GM10248 (cell line): ENCODE measurements at regions not wholly inside any gene's neighbourhood (a gene's known extent, or its start where the extent isn't known, plus 50 kb on each side); places are given as distances from the start of the nearest gene placed in this dataset.
A peak's percentile ranks its signal among the peaks of the same experiment; 100 is the strongest.

Experiments used
- CTCF ChIA-PET: fragments of 300-600 bp; sonication (Branson Sonifier 250); formaldehyde crosslinking; extraction: SDS; loops from one replicate; lab custom pipeline; 2021; ENCODE audit warnings: antibody characterized with exemption; lab: Yijun Ruan, JAX
- POLR2A ChIA-PET: fragments of 350-650 bp; sonication (Branson Sonifier 250); formaldehyde crosslinking; extraction: SDS; loops from one replicate; lab custom pipeline; 2020; ENCODE audit warnings: antibody characterized with exemption; lab: Yijun Ruan, JAX
- DNase-seq: peaks from one replicate; pipeline ENCODE4 v3.0.0; 2012; ENCODE audit errors: extremely low spot score
- CTCF ChIP-seq: IDR thresholded peaks from 2 replicates; pipeline ENCODE4 v1.5.1; 2012; ENCODE audit warnings: mild to moderate bottlenecking, low read depth; ENCODE audit errors: extremely low read depth, missing control alignments, control extremely low read depth

GRCh38 chr5:50945139-50945538, 278.7 kb downstream of the PARP8 start:
- TF ChIP-seq CTCF, result no peak
- DNase-seq, result no peak
- CTCF ChIA-PET, result interaction anchor here (2.1 kb wide), 1 partner anchor 18 kb away, joined by 4 read pairs; no protein-coding TSS in a partner anchor
- POLR2A ChIA-PET, result no interaction called here

DNA sequence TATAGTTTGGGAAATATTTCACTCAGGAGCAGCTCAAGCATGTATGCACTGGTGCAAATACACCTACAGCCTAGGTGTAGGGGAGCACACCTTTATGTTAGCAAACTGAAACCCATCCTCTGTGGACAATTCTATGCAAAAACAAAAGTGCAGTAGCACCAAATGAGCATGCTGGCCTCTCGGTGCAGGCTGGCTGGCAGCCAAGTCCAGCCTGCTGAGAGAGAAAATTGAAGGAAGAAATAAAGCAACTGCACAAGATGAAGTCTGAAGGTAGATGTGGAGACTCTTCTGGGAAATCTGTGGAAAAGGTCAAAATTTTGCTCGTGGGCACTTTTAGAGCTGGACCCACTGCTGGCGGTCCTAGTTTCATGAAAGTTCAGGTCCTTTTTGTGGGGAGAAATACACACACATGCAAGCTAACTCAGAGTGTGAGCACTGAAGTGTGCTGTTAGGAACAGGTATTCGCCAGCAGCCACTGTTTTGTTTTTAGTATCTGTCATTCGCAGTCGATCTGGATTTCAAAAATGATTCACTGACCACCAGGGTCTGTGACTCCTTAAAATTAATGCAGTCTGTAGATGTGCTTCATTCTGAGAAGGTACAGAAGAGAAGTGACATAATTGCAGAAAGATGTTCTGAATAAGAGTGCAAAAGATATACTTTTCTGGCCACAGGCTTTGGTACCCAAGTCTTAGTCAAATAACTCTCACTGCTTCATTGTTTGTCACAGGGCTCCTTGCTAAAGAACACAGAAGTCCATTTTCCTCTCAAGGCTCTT, 281.7 kb downstream of the PARP8 start:
- ChIA-PET CTCF (interaction anchor here (1.5 to 1.7 kb wide), 2 partner anchors 9 to 11 kb away, joined by 4 to 5 read pairs; no protein-coding TSS in a partner anchor), POLR2A (no interaction called here)
- DNase-seq, result no peak
- no peak for TF ChIP-seq CTCF

DNA sequence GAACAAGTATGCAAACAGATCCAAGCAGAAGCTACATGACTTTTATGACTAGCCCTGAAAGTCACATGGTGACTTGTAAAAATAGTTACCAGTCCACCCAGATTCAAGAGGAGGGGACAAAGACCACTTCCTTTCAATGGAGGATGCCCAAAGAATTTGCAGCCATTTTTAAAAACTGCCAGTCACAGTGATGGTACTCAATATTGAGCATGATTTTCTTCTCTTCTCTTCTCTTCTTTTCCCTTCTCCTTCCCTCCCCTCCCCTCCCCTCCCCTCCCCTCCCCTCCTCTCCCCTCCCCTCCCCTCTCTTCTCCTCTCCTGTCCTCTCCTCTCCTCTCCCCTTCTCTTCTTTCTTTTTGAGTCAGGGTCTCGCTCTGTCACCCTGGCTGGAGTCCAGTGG, 286.9 kb downstream of the PARP8 start:
- CTCF ChIA-PET, result no interaction called here
- POLR2A ChIA-PET, result no interaction called here

DNA sequence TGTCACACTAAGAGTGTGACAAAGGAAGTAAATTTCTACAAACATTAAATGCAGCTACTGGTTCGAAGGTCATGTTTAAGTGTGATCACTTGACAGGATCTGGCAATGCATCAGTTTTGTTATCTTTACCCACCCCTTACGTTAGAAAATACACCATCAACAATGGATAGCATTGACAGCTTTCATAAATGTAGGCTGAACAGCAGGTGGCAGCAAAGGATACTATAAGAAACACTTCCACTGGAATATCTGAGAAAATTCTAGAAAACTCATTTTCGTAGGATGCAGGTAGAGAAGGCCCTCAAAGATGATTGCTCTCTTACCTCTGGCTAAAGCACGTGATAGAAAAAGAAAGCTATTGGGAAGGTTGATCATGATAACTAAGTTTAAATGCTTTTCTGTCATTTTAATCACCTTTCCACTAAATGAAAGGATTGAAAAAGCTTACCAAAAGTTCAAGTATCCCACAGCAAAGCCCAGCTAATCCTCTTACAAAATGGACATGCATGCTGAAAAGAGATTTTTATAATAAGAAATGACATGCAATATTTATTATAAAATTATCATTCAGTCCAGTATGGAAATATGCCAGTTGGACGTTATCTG, 292.5 kb downstream of the PARP8 start:
- ChIA-PET CTCF (interaction anchor here (0.8 to 3.2 kb wide), 18 partner anchors 9 to 1708 kb away, joined by 3 to 16 read pairs (median 4); no protein-coding TSS in a partner anchor), POLR2A (no interaction called here)
- peak; percentile 23 for DNase-seq
- peak; percentile 56 for TF ChIP-seq CTCF

More for the DNA sequence above, 286.9 kb downstream of the PARP8 start:
- DNase-seq, result no peak
- no peak for TF ChIP-seq CTCF

DNA sequence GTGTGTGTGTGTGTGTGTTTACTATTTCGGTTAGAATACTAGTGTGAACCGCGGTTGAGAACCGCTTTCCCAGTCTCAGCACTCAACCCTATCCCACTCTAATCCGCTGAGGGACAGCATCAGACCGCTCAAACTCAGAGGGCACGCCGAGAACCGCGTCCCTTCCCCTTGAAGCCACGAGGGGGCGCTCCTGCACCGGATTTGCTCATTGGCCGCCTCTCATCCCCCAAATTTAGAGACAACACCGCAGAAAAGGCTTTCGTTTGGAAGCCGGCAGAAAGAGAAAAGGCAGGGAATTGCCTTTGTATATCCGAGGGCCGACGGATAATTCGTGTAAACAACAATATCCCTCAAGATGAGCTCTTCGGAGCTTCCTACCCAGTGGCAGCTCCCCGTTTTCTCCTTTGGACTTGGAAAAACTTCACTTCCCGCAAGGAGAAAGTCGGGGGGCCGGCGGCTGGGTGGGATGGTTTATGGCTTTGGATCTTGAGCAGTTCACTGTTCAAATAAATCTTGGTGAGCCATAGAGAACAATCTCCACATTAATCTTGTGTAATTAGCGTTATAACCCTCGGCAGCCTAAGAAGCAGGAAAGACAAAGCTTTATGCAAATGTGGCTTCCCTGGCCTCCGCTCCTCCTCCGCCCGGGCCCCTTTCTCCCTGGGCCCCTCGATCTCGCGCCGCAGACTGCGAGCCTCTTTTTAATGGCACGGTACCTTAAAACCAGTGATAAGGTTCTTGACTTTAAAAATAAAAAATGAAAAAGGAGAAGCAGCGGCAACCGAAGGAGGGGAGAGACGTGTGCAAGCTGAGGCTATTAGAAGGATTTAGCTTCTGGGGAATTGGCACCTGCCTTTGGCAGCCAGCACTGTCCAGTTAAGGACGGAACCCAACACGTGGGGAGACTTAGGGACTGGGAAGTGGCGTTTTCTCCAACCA, 296.8 kb downstream of the PARP8 start:
- peak; percentile 98 for TF ChIP-seq CTCF
- POLR2A ChIA-PET, result interaction anchor here (0.7 kb wide), 1 partner anchor 112 kb away, joined by 3 read pairs; no protein-coding TSS in a partner anchor
- CTCF ChIA-PET, result interaction anchor here (0.7 to 2.1 kb wide), 18 partner anchors 10 to 1694 kb away, joined by 3 to 23 read pairs (median 3); partner anchors contain the start of gene ISL1
- DNase-seq, result peak; percentile 85
